ENCODE measurements at regions not wholly inside any gene's neighbourhood (a gene's known extent, or its start where the extent isn't known, plus 50 kb on each side); places are given as distances from the start of the nearest gene placed in this dataset.

- no peak for DNase-seq
- ATAC-seq (ENCODE audit: low read depth): no peak
- BruUV-seq (replicated peaks): no TSS peak
Observed at GRCh38 chr14:43532825-43533416, 974.2 kb downstream of the FSCB start.

More at GRCh38 chr14:43532825-43533416, 974.2 kb downstream of the FSCB start:
- no peak overlapping the region for H2BK5ac ChIP-seq (ENCODE audit: low read depth, low read length, poor library complexity, severe bottlenecking)
- no peak for TF ChIP-seq MXI1 (IDR thresholded peaks at IDR 0.05; ENCODE audit: borderline replicate concordance, low read depth, low read length)
- TF ChIP-seq RFX5 (IDR thresholded peaks at IDR 0.05; ENCODE audit: low read depth, low read length): no peak
- no peak for TF ChIP-seq RCOR1 (IDR thresholded peaks at IDR 0.05; ENCODE audit: insufficient replicate concordance, low read length)
- no peak for TF ChIP-seq BHLHE40 (IDR thresholded peaks at IDR 0.05; ENCODE audit: low read depth, low read length)
- TF ChIP-seq MAZ (IDR thresholded peaks at IDR 0.05; ENCODE audit: borderline replicate concordance, low read depth, low read length): no peak
- TF ChIP-seq RAD21 (IDR thresholded peaks at IDR 0.05; ENCODE audit: low read length): no peak
- no peak for TF ChIP-seq CEBPB (IDR thresholded peaks at IDR 0.05; ENCODE audit: low read depth, low read length)
- TF ChIP-seq ELK1 (IDR thresholded peaks at IDR 0.05; ENCODE audit: borderline replicate concordance, low read depth, low read length): no peak
- TF ChIP-seq, protein P1, sequence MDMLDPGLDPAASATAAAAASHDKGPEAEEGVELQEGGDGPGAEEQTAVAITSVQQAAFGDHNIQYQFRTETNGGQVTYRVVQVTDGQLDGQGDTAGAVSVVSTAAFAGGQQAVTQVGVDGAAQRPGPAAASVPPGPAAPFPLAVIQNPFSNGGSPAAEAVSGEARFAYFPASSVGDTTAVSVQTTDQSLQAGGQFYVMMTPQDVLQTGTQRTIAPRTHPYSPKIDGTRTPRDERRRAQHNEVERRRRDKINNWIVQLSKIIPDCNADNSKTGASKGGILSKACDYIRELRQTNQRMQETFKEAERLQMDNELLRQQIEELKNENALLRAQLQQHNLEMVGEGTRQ (IDR thresholded peaks at IDR 0.05; ENCODE audit: low read depth, low read length): no peak
- TF ChIP-seq SMC3 (IDR thresholded peaks at IDR 0.05; ENCODE audit: low read depth, low read length): no peak
- TF ChIP-seq NFE2L2 (IDR thresholded peaks at IDR 0.05; ENCODE audit: low read depth, low read length): no peak
- TF ChIP-seq CHD1 (IDR thresholded peaks at IDR 0.05; ENCODE audit: low read depth, low read length): no peak
- H2BK20ac ChIP-seq (ENCODE audit: low read depth, low read length): no peak overlapping the region
- H3K9me1 ChIP-seq (ENCODE audit: insufficient read depth, low read length): no peaks in the 10 kb centered on the region
- POLR2A ChIA-PET (ENCODE audit: unreplicated experiment): no interaction called here
- no peaks in the 10 kb centered on the region for H4K20me1 ChIP-seq (ENCODE audit: insufficient read depth, low read length)
- H3K27me3 ChIP-seq (ENCODE audit: control insufficient read depth, insufficient read depth, low read length): no peaks in the 10 kb centered on the region
- H3K18ac ChIP-seq (ENCODE audit: low read depth, low read length): no peak overlapping the region
- no peak overlapping the region for H3K14ac ChIP-seq (replicated peaks; ENCODE audit: low read depth, low read length)
- peaks cover 7% of the 10 kb centered on the region for H3K9me3 ChIP-seq (ENCODE audit: control insufficient read depth, insufficient read depth, low read length)
- H4K91ac ChIP-seq (ENCODE audit: insufficient read depth, low read depth, low read length): no peak overlapping the region
- H3K23ac ChIP-seq (ENCODE audit: low read depth, low read length): no peak overlapping the region
- no peak overlapping the region for H3K9ac ChIP-seq (ENCODE audit: low read depth, low read length)
- intact Hi-C loops (cut with micrococcal nuclease) (no loop called here), dilution Hi-C loops (cut with HindIII; ENCODE audit: low sequenced_read_pairs, unreplicated experiment) (no loop called here), in situ Hi-C loops (cut with MboI; ENCODE audit: low sequenced_read_pairs) (no loop called here)
- H3K79me1 ChIP-seq (ENCODE audit: low read depth in 1 of 2, low read length in 2 of 2): no peaks in the 10 kb centered on the region
- CTCF ChIA-PET: no interaction called here
- H3K36me3 ChIP-seq (ENCODE audit: control insufficient read depth, insufficient read depth, low read length): no peaks in the 10 kb centered on the region
- no peak overlapping the region for H2AK5ac ChIP-seq (ENCODE audit: low read depth, low read length)
- H3K4me3 ChIP-seq (ENCODE audit: insufficient read depth, low read depth, low read length): no peak overlapping the region
- H2BK120ac ChIP-seq (ENCODE audit: low read depth, low read length): no peak overlapping the region
- H3K56ac ChIP-seq (ENCODE audit: extremely low read depth, insufficient read depth, low read length): no peak overlapping the region
- H3K4me2 ChIP-seq (ENCODE audit: low read depth, low read length): no peak overlapping the region
- H3K27ac ChIP-seq (ENCODE audit: insufficient read depth, low read length): no peak overlapping the region
- WGBS, 2 experiments (ENCODE audit: extremely low coverage in 2 of 2, insufficient read length in 1 of 2): 85% methylated on average over 12 of the region's 40 CpGs; no CpG with 5 or more reads in 1 of the 2 experiments
- H4K8ac ChIP-seq (ENCODE audit: low read depth in 2 of 2, low read length in 2 of 2): no peak overlapping the region
- H3K4me1 ChIP-seq (ENCODE audit: control insufficient read depth, insufficient read depth, low read length): no peaks in the 10 kb centered on the region
- no peak overlapping the region for H3K4ac ChIP-seq (ENCODE audit: low read depth, low read length)
- H2AFZ ChIP-seq (replicated peaks; ENCODE audit: low read length, poor library complexity): no peak overlapping the region
- H2AK9ac ChIP-seq (replicated peaks; ENCODE audit: low read depth, low read length, poor library complexity): no peak overlapping the region
- H4K5ac ChIP-seq (ENCODE audit: low read depth, low read length): no peak overlapping the region
- no peak overlapping the region for H2BK15ac ChIP-seq (ENCODE audit: low read depth, low read length)
